Mesodermal cell (in vitro differentiated cells): ENCODE measurements at regions not wholly inside any gene's neighbourhood (a gene's known extent, or its start where the extent isn't known, plus 50 kb on each side); places are given as distances from the start of the nearest gene placed in this dataset.

Experiments used
- H3K27ac ChIP-seq: 2 replicates; pipeline ENCODE4 v1.7.0; 2013; ENCODE audit warnings: mild to moderate bottlenecking, low read depth, low read length, moderate library complexity; ENCODE audit not compliant: severe bottlenecking
- H3K36me3 ChIP-seq: 2 replicates; pipeline ENCODE4 v1.7.1; 2013; ENCODE audit warnings: mild to moderate bottlenecking, low read length, moderate library complexity; ENCODE audit not compliant: control insufficient read depth, insufficient read depth
- H3K4me1 ChIP-seq: one replicate; pipeline ENCODE4 v1.7.1; 2013; ENCODE audit warnings: mild to moderate bottlenecking, low read length; ENCODE audit not compliant: insufficient read depth, control insufficient read depth, poor library complexity, severe bottlenecking
- H3K4me3 ChIP-seq: 2 replicates; pipeline ENCODE4 v1.7.0; 2013; ENCODE audit warnings: low read length, control low read depth, mild to moderate bottlenecking; ENCODE audit not compliant: insufficient read depth, poor library complexity, severe bottlenecking; ENCODE audit errors: extremely low read depth
- H3K9me3 ChIP-seq: 2 replicates; pipeline ENCODE4 v1.7.1; 2013; ENCODE audit warnings: mild to moderate bottlenecking, low read length, moderate library complexity; ENCODE audit not compliant: control insufficient read depth
- WGBS, 2 experiments: methylation state at CpG; one replicate each; pipeline ENCODE4 v1.1.5; 2013; ENCODE audit warnings: missing lambda C conversion rate in 2 of 2; ENCODE audit not compliant: insufficient coverage in 2 of 2; 5-methylcytosine and 5-hydroxymethylcytosine counted together

DNA sequence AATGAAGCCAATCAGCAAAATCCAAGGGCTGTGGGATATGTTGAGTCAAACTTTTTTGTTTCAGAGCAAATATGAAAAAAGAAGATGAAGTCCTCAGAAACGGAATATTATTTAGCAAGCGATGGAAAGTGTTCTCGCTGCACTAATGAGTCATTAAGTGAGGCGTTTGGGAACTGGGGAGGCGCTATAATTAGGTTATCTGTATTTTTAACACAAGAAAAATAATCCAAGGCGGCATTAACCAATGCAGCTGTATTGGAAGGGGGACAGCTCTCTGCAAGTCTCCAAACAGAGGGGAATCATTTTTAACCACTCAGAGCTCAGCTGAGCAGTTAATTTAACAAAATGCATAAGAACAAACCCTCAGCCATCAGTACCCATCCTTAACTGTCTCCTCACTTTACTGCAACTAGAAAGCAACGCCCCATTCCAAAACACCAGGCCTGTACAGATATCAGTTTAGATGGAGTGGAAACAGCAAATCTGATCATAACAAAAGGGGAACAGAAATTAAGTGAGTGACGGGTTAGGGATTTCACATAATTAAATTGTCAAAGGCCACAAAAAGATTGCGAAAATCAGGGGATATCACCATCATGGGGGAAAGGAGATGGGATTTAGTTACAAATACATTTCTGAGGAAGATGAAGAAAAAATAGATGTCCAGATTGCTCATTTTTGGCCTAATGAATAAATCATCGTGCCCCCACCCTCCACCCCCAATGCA lies 211.0 kb upstream of the TOX3 start:
- no peaks in the 10 kb centered on the region for H3K9me3 ChIP-seq
- no peak overlapping the region for H3K27ac ChIP-seq
- no peaks in the 10 kb centered on the region for H3K4me1 ChIP-seq
- no peak overlapping the region for H3K4me3 ChIP-seq
- WGBS, 2 experiments = 91 to 95% methylated on average over 6 to 7 of the region's 10 CpGs
- no peaks in the 10 kb centered on the region for H3K36me3 ChIP-seq

DNA sequence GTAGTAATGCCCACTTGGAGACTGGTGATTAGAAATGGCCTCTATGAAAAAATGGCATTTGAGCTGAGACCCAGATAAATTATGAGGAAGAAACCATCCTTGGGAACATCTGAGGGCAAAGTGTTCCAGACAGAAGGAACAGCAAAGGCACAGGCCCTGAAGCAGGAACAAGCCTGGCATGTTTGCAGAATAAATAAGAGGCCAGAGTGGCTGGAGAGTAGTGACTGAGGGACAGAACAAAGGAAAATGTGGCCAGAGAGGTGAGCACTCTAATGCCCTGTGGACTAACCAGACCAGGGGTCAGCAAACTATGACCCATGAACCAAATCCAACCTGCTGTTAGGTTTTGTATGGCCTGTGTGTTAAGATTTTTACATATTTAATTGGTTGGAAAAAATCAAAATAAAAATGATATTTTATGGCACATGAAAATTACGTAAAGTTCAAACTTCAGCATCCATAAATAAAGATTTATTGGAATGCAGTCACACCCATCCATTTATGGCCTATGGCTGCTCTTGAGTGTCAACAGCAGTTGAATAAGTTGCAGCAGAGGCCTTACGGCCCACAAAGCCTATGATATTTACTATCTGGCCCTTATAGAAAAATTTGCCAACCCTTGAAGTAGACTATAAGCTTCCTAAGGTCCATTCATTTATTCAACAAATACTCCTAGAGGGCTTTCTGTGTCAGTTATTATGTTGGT lies 210.0 kb upstream of the TOX3 start:
- Histone ChIP-seq H3K27ac (no peak overlapping the region), H3K4me3 (no peak overlapping the region), H3K9me3 (no peaks in the 10 kb centered on the region), H3K4me1 (no peaks in the 10 kb centered on the region), H3K36me3 (no peaks in the 10 kb centered on the region)
- 100% methylated on average over 1 of the region's 2 CpGs; no CpG with 5 or more reads in 1 of the 2 experiments for WGBS, 2 experiments

DNA sequence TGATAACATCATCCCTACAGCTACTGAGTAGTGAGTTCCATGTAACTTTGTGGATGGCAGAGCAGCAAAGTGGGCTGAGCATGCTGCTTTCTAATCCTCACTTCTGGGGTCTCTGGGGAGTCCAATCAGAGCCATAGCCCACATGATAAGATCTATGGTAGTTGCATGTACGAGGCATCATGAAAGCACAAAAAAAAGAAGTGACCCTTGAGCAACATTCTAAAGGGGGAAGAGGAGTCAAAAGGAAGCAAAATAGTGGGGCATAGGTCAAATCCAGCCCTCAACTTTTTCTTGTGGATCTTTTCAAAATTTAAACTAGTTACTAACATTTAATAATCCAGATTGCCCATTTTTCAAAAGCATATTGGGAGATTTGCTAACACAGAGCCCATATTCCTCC lies 208.5 kb upstream of the TOX3 start:
- no peak overlapping the region for H3K4me3 ChIP-seq
- no peaks in the 10 kb centered on the region for H3K9me3 ChIP-seq
- no peak overlapping the region for H3K27ac ChIP-seq
- H3K4me1 ChIP-seq = no peaks in the 10 kb centered on the region
- no CpG with 5 or more reads among the region's 1 CpG for WGBS, 2 experiments
- no peaks in the 10 kb centered on the region for H3K36me3 ChIP-seq

DNA sequence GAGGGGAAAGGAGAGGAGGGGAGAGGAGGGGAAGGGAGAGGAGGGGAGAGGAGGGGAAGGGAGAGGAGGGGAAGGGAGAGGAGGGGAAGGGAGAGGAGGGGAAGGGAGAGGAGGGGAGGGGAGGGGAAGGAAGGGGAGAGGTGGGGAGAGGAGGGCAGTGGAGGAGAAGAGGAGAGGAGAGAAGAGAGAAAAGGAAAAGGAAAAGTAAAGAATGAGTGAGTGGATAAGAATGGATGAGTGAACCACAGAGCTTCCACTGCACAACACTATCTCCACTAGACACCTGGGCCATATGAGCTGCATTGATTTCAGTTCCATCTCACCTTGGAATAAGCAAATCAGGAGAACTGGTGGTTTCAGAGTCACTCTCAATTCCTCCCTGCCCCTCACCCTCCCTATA lies 204.1 kb upstream of the TOX3 start:
- no peaks in the 10 kb centered on the region for H3K36me3 ChIP-seq
- no peaks in the 10 kb centered on the region for H3K9me3 ChIP-seq
- no peak overlapping the region for H3K27ac ChIP-seq
- H3K4me3 ChIP-seq = no peak overlapping the region
- H3K4me1 ChIP-seq = no peaks in the 10 kb centered on the region

DNA sequence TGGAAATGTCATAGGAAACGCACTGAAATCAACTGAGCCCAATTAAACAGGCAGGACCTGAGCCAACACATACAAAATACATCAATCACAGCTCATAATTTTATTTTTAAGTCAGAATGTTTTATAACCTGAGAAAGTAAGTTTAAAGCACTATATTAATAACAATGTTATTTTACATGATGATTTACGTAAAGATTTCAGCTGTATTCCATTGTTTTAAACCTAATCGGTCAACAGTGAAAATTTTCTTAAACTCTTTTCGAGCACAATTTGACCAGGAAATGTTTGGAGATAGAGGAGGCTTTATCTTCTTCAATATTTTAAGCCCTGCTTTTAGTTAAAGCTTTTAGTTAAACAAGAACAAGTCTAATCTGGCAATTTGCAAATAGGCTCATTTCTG lies 201.8 kb upstream of the TOX3 start:
- Histone ChIP-seq H3K4me1 (no peaks in the 10 kb centered on the region), H3K9me3 (no peaks in the 10 kb centered on the region), H3K4me3 (no peak overlapping the region), H3K27ac (no peak overlapping the region), H3K36me3 (no peaks in the 10 kb centered on the region)
- no CpG with 5 or more reads among the region's 4 CpGs for WGBS, 2 experiments

DNA sequence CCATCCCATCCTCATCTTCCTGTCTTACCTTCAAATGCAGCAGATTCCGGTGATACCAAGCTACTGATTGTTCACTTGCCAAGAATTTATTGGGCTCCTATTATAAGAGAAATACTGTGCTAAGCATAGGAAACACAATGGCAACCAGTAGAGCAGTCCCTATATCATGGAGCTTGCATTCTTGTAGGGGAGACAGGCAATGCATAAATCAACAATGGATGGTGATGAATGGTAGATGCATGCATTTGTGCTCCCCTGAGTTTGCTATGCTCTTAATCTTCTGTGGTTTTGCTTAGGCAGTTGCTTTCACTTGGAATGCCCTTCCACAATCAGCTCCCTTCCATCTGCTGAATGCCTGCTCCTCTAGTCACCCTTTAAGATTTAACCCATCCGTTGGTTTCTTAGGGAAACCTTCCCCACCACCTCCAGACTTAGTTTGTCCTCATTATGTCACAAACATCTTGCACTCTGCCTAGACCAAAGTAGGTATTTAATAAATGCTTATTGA lies 200.2 kb upstream of the TOX3 start:
- no peaks in the 10 kb centered on the region for H3K4me1 ChIP-seq
- no peak overlapping the region for H3K4me3 ChIP-seq
- H3K36me3 ChIP-seq = no peaks in the 10 kb centered on the region
- H3K27ac ChIP-seq = no peak overlapping the region
- H3K9me3 ChIP-seq = no peaks in the 10 kb centered on the region
- WGBS, 2 experiments = no CpG with 5 or more reads among the region's 2 CpGs

DNA sequence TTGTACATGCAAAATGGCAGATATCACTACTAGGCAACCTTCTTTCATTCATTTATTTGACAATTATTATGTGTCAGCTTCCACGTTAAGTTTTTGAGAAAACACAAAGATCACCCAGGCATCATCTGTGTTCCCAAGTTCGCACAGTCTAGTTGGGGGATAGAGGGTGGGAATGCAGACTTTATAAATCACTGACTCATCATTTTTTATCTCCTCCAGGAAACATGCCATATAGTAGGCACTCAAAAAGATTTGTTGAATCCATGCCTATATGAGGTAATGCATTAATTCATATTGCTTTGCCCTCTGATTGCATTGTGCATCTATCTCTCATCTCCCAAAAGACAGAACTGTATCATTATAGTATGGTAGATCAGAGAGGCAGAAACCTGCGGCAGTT lies 196.8 kb upstream of the TOX3 start:
- H3K4me1 ChIP-seq = no peaks in the 10 kb centered on the region
- H3K4me3 ChIP-seq = no peak overlapping the region
- no peak overlapping the region for H3K27ac ChIP-seq
- H3K9me3 ChIP-seq = no peaks in the 10 kb centered on the region
- WGBS, 2 experiments = 100% methylated on average over 1 of the region's 3 CpGs; no CpG with 5 or more reads in 1 of the 2 experiments
- no peaks in the 10 kb centered on the region for H3K36me3 ChIP-seq

DNA sequence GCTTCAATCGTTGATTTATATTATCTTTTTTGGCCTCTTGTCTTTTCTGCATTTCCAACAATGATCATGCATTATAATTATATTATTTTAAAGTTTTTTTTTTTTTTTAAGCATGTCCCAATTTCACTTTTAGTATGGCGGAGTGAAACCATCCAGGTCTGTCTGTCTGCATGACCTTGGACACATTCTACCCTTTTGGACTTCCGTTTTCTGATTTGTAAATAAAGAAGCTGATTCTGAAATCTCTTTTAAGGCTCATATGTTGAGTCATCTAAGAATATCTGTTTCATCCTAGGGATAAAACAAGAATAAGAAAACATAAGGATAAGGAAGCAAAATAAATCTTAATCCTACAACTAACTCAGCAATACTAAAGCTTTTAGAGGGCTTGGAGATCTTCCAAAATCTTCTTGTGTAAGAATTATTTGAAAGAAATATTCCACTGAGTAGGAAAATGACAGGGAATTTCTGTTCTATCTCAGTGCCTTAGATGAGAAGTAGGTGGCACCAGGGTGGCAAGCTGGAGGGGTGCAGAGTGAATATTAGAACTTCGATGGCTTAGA lies 195.7 kb upstream of the TOX3 start:
- Histone ChIP-seq H3K4me1 (no peaks in the 10 kb centered on the region), H3K27ac (no peak overlapping the region), H3K4me3 (no peak overlapping the region), H3K9me3 (no peaks in the 10 kb centered on the region), H3K36me3 (no peaks in the 10 kb centered on the region)
- WGBS, 2 experiments = no CpG with 5 or more reads among the region's 4 CpGs

DNA sequence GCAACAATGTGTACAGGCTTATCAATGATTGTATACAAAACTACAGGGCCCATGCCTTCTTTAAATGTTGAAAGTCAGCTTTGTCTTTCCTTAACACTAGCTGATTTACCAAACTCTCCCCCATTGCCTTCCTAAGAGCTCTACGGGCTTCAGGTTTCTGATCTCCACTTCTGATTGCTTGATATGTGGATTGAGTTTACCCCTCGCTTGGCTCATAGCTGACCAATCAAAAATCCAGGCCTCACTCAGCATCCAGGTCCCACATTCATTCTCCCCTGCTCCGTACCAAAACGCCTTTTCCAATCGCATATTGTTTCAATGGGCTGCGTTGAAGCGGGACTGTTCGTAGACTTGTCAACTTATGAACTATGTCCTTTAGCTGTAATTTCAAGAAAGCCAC lies 195.1 kb upstream of the TOX3 start:
- no peak overlapping the region for H3K4me3 ChIP-seq
- H3K9me3 ChIP-seq = no peaks in the 10 kb centered on the region
- no peak overlapping the region for H3K27ac ChIP-seq
- H3K36me3 ChIP-seq = no peaks in the 10 kb centered on the region
- 87 to 97% methylated on average over 5 to 7 of the region's 8 CpGs for WGBS, 2 experiments
- H3K4me1 ChIP-seq = no peaks in the 10 kb centered on the region

DNA sequence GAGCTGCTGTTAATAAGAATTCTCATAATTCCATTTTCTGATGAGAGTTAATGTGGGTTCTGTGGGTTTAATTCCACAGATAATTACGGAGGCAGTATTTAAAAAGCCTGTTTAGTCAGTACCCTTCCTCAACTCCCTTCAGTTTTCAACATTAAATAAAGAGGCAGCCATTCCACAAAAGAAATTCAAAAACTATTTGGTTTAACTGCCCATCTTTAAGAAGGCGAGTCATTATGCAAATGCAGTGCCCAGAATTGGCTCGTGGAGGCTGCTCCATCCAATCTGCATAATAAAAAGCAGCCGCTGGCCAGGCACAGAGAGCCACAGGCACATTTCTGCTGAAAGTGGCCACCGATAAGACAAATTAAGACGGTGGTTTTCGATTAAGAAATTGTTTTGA lies 194.4 kb upstream of the TOX3 start:
- H3K4me3 ChIP-seq = no peak overlapping the region
- 18 to 21% methylated on average over 4 to 6 of the region's 7 CpGs for WGBS, 2 experiments

DNA sequence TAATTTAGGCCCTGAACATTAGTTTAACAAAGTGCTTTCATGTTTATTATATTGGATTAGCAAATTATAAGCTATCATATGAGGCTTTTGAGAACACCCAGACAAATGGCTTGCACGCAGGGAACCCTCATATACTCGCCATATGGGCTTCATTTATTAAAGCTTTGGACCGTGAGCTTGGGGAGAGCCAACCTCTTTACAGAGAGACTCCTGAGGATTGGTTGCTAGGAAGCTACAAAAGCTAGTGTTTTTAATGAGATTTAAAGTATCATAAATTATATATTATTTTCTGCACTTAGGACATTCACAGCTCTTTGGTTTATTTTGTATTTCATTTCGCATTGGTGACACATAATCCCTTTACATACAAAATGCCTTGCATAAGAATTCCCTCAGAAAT lies 193.8 kb upstream of the TOX3 start:
- no peak overlapping the region for H3K27ac ChIP-seq
- no peaks in the 10 kb centered on the region for H3K9me3 ChIP-seq
- H3K4me1 ChIP-seq = no peaks in the 10 kb centered on the region
- no peaks in the 10 kb centered on the region for H3K36me3 ChIP-seq
- no peak overlapping the region for H3K4me3 ChIP-seq
- 73 to 88% methylated on average over 1 to 2 of the region's 4 CpGs for WGBS, 2 experiments

More for the DNA sequence above, 194.4 kb upstream of the TOX3 start:
- Histone ChIP-seq H3K36me3 (no peaks in the 10 kb centered on the region), H3K9me3 (no peaks in the 10 kb centered on the region), H3K27ac (no peak overlapping the region), H3K4me1 (no peaks in the 10 kb centered on the region)
